ENCODE measurements at regions not wholly inside any gene's neighbourhood (a gene's known extent, or its start where the extent isn't known, plus 50 kb on each side); places are given as distances from the start of the nearest gene placed in this dataset.

GRCh38 chr11:15526859-15527450 is 412.2 kb downstream of the INSC start:
- Histone ChIP-seq H3K4me3 (no peak overlapping the region), H3K27me3 (replicated peaks; ENCODE audit: insufficient read depth) (no peaks in the 10 kb centered on the region), H3K27ac (no peak overlapping the region), H3K36me3 (no peaks in the 10 kb centered on the region), H3K9me3 (no peaks in the 10 kb centered on the region), H3K4me1 (replicated peaks) (no peaks in the 10 kb centered on the region)
- TF ChIP-seq POLR2A (IDR thresholded peaks at IDR 0.05) (no peak), POLR2AphosphoS5 (IDR thresholded peaks at IDR 0.05) (no peak), CTCF (IDR thresholded peaks at IDR 0.05) (no peak)
- intact Hi-C loops (cut with DNase I): no loop called here
- WGBS: 76% methylated on average over 2 of the region's 2 CpGs
- no peak for DNase-seq (ENCODE audit: low spot score)

- DNase-seq (ENCODE audit: low spot score): no peak
- H3K36me3 ChIP-seq: no peaks in the 10 kb centered on the region
- WGBS: 53% methylated on average over 4 of the region's 4 CpGs
- no peaks in the 10 kb centered on the region for H3K27me3 ChIP-seq (replicated peaks; ENCODE audit: insufficient read depth)
- no peak overlapping the region for H3K4me3 ChIP-seq
- intact Hi-C loops (cut with DNase I): no loop called here
- no peak overlapping the region for H3K27ac ChIP-seq
- TF ChIP-seq POLR2A (IDR thresholded peaks at IDR 0.05) (no peak), POLR2AphosphoS5 (IDR thresholded peaks at IDR 0.05) (peak; percentile 41), CTCF (IDR thresholded peaks at IDR 0.05) (no peak)
- H3K4me1 ChIP-seq (replicated peaks): no peaks in the 10 kb centered on the region
- H3K9me3 ChIP-seq: no peaks in the 10 kb centered on the region
Measured at GRCh38 chr11:15532432-15532831, 417.7 kb downstream of the INSC start.

- intact Hi-C loops (cut with DNase I): no loop called here
- Histone ChIP-seq H3K4me3 (no peak overlapping the region), H3K4me1 (replicated peaks) (no peaks in the 10 kb centered on the region), H3K27ac (no peak overlapping the region), H3K9me3 (no peaks in the 10 kb centered on the region), H3K36me3 (no peaks in the 10 kb centered on the region), H3K27me3 (replicated peaks; ENCODE audit: insufficient read depth) (no peaks in the 10 kb centered on the region)
- DNase-seq (ENCODE audit: low spot score): no peak
- TF ChIP-seq POLR2AphosphoS5 (IDR thresholded peaks at IDR 0.05) (no peak), POLR2A (IDR thresholded peaks at IDR 0.05) (no peak), CTCF (IDR thresholded peaks at IDR 0.05) (no peak)
- 85% methylated on average over 2 of the region's 2 CpGs for WGBS
Measured at GRCh38 chr11:15534266-15534665, 419.5 kb downstream of the INSC start.

GRCh38 chr11:15535414-15535813 is 420.7 kb downstream of the INSC start:
- Histone ChIP-seq H3K27ac (no peak overlapping the region), H3K9me3 (no peaks in the 10 kb centered on the region), H3K27me3 (replicated peaks; ENCODE audit: insufficient read depth) (no peaks in the 10 kb centered on the region), H3K4me1 (replicated peaks) (no peaks in the 10 kb centered on the region), H3K36me3 (no peaks in the 10 kb centered on the region), H3K4me3 (no peak overlapping the region)
- DNase-seq (ENCODE audit: low spot score): no peak
- TF ChIP-seq CTCF (IDR thresholded peaks at IDR 0.05): no peak
- TF ChIP-seq POLR2AphosphoS5 (IDR thresholded peaks at IDR 0.05): no peak
- TF ChIP-seq POLR2A (IDR thresholded peaks at IDR 0.05): no peak
- WGBS: 84% methylated on average over 7 of the region's 7 CpGs
- intact Hi-C loops (cut with DNase I): no loop called here

GRCh38 chr11:15536438-15536837 is 421.7 kb downstream of the INSC start:
- intact Hi-C loops (cut with DNase I): no loop called here
- Histone ChIP-seq H3K4me3 (no peak overlapping the region), H3K36me3 (no peaks in the 10 kb centered on the region), H3K27me3 (replicated peaks; ENCODE audit: insufficient read depth) (no peaks in the 10 kb centered on the region), H3K27ac (no peak overlapping the region), H3K9me3 (no peaks in the 10 kb centered on the region), H3K4me1 (replicated peaks) (no peaks in the 10 kb centered on the region)
- TF ChIP-seq POLR2A (IDR thresholded peaks at IDR 0.05) (no peak), POLR2AphosphoS5 (IDR thresholded peaks at IDR 0.05) (no peak), CTCF (IDR thresholded peaks at IDR 0.05) (no peak)
- 89% methylated on average over 2 of the region's 2 CpGs for WGBS
- no peak for DNase-seq (ENCODE audit: low spot score)
